ENCODE measurements at regions not wholly inside any gene's neighbourhood (a gene's known extent, or its start where the extent isn't known, plus 50 kb on each side); places are given as distances from the start of the nearest gene placed in this dataset.

GRCh38 chr7:155948845-155949244, 136.6 kb upstream of the SHH start:
- TF ChIP-seq CTCF (IDR thresholded peaks at IDR 0.05; ENCODE audit: insufficient read depth, low read depth, low read length) = no peak
- no peak overlapping the region for H3K4me3 ChIP-seq (ENCODE audit: low read depth, low read length)
- no peak for DNase-seq (ENCODE audit: low read depth)

GRCh38 chr7:155948423-155948822, 136.2 kb upstream of the SHH start:
- no peak for TF ChIP-seq CTCF (IDR thresholded peaks at IDR 0.05; ENCODE audit: insufficient read depth, low read depth, low read length)
- H3K4me3 ChIP-seq (ENCODE audit: low read depth, low read length) = no peak overlapping the region
- DNase-seq (ENCODE audit: low read depth) = no peak

GRCh38 chr7:155947051-155947450, 134.8 kb upstream of the SHH start:
- H3K4me3 ChIP-seq (ENCODE audit: low read depth, low read length) = no peak overlapping the region
- peak; percentile 3 for DNase-seq (ENCODE audit: low read depth)
- TF ChIP-seq CTCF (IDR thresholded peaks at IDR 0.05; ENCODE audit: insufficient read depth, low read depth, low read length) = no peak

- H3K4me3 ChIP-seq (ENCODE audit: low read depth, low read length) = no peak overlapping the region
- no peak for TF ChIP-seq CTCF (IDR thresholded peaks at IDR 0.05; ENCODE audit: insufficient read depth, low read depth, low read length)
- no peak for DNase-seq (ENCODE audit: low read depth)
These were observed 133.5 kb upstream of the SHH start for GRCh38 chr7:155945670-155946325.

GRCh38 chr7:155944901-155945300, 132.6 kb upstream of the SHH start:
- H3K4me3 ChIP-seq (ENCODE audit: low read depth, low read length) = no peak overlapping the region
- no peak for TF ChIP-seq CTCF (IDR thresholded peaks at IDR 0.05; ENCODE audit: insufficient read depth, low read depth, low read length)
- DNase-seq (ENCODE audit: low read depth) = no peak

GRCh38 chr7:155943251-155943899, 131.1 kb upstream of the SHH start:
- no peak for TF ChIP-seq CTCF (IDR thresholded peaks at IDR 0.05; ENCODE audit: insufficient read depth, low read depth, low read length)
- DNase-seq (ENCODE audit: low read depth) = no peak
- H3K4me3 ChIP-seq (ENCODE audit: low read depth, low read length) = no peak overlapping the region
